ENCODE measurements at regions not wholly inside any gene's neighbourhood (a gene's known extent, or its start where the extent isn't known, plus 50 kb on each side); places are given as distances from the start of the nearest gene placed in this dataset.

- TF ChIP-seq, protein P1, sequence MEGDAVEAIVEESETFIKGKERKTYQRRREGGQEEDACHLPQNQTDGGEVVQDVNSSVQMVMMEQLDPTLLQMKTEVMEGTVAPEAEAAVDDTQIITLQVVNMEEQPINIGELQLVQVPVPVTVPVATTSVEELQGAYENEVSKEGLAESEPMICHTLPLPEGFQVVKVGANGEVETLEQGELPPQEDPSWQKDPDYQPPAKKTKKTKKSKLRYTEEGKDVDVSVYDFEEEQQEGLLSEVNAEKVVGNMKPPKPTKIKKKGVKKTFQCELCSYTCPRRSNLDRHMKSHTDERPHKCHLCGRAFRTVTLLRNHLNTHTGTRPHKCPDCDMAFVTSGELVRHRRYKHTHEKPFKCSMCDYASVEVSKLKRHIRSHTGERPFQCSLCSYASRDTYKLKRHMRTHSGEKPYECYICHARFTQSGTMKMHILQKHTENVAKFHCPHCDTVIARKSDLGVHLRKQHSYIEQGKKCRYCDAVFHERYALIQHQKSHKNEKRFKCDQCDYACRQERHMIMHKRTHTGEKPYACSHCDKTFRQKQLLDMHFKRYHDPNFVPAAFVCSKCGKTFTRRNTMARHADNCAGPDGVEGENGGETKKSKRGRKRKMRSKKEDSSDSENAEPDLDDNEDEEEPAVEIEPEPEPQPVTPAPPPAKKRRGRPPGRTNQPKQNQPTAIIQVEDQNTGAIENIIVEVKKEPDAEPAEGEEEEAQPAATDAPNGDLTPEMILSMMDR (IDR thresholded peaks at IDR 0.05): no peak
- no peak for TF ChIP-seq POLR2A (IDR thresholded peaks at IDR 0.05)
Observed at GRCh38 chr6:169145496-169145895, 108.2 kb downstream of the THBS2 start.

Measured in gastroesophageal sphincter (tissue), 3 donors.